ENCODE measurements at regions not wholly inside any gene's neighbourhood (a gene's known extent, or its start where the extent isn't known, plus 50 kb on each side); places are given as distances from the start of the nearest gene placed in this dataset.

DNA sequence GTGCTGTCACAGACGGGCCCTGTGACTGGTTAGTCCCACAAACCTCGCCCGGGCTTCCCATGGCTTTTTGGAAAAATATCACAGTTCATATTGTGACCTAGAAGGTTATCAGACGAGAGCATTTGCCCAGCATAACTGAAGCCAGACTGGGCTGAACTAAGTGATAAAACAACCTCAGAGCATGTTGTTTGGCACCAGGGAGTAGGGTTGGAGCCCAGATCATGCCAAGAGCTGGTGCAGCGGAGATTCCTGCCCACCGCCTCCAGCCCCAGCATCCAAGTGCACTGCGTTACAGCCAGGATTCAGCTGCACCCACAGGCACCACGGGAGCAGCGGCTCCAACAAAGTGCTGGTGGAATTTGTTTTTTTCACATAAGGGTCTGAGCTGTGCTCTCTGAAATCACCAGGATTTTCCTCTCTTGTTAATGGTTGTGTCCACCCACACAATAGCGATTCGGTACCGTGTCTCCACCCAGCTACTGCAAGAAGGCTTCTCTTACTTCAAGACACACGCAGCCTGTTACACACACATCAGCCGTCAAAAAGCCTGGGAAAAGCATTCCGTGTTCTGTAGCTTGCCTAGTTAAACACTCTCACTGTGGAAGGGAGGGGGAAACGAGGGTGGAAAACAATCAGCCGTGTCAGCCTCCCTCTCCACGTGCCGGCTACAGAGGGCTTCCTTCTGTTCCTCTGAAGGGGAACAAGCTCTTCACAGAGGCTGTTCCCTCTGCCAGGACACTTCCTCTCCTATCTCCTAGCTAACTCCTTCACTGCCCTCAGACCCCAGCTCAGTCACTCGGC is 273.8 kb downstream of the C16orf95 start:
- no peaks in the 10 kb centered on the region for H3K9me3 ChIP-seq
- FAIRE-seq, result no peak
- 75% methylated on average over 20 of the region's 20 CpGs for WGBS (ENCODE audit: missing lambda C conversion rate)
- CTCF ChIA-PET, result interaction anchor here (0.5 to 3.0 kb wide), 4 partner anchors 9 to 480 kb away, joined by 3 to 18 read pairs (median 10); no protein-coding TSS in a partner anchor
- H3K27ac ChIP-seq, result no peak overlapping the region
- no peak overlapping the region for H3K4me2 ChIP-seq
- TF ChIP-seq FOSL2 (IDR thresholded peaks at IDR 0.05) (no peak), FOSL2 (CRISPR knock-in tag; IDR thresholded peaks at IDR 0.05) (no peak), HOXB13 (CRISPR knock-in tag; IDR thresholded peaks at IDR 0.05; ENCODE audit: low read depth) (no peak), E2F6 (IDR thresholded peaks at IDR 0.05; ENCODE audit: borderline replicate concordance, low read depth) (no peak), POLR2A (IDR thresholded peaks at IDR 0.05; ENCODE audit: low read length) (no peak), ZNF302 (CRISPR knock-in tag; IDR thresholded peaks at IDR 0.05) (no peak), ZSCAN20 (CRISPR knock-in tag; IDR thresholded peaks at IDR 0.05) (no peak), RARB (CRISPR knock-in tag; IDR thresholded peaks at IDR 0.05) (no peak), KDM1A (IDR thresholded peaks at IDR 0.05; ENCODE audit: low read depth) (no peak), CHD2 (IDR thresholded peaks at IDR 0.05; ENCODE audit: low read length, partially characterized antibody) (no peak), SREBF2 (IDR thresholded peaks at IDR 0.05) (no peak), RNF2 (IDR thresholded peaks at IDR 0.05; ENCODE audit: borderline replicate concordance, low read depth) (no peak)
- POLR2A ChIA-PET, result no interaction called here
- H3K4me1 ChIP-seq, result no peaks in the 10 kb centered on the region
- no peak; a peak in 1 of 6 replicates for ATAC-seq
- no peak overlapping the region for H3K4me3 ChIP-seq
- DNase-seq (ENCODE audit: low read depth in 1 of 2, low spot score in 1 of 2), result no peak

GRCh38 chr16:87044032-87044382 is 273.2 kb downstream of the C16orf95 start:
- H3K4me2 ChIP-seq, result no peak overlapping the region
- TF ChIP-seq KDM1A (IDR thresholded peaks at IDR 0.05; ENCODE audit: low read depth) (no peak), HOXA7 (CRISPR knock-in tag; IDR thresholded peaks at IDR 0.05) (no peak), JUN (IDR thresholded peaks at IDR 0.05) (no peak), HES2 (IDR thresholded peaks at IDR 0.05) (no peak), PHF8 (IDR thresholded peaks at IDR 0.05; ENCODE audit: borderline replicate concordance, low read depth) (no peak)
- TF ChIP-seq, protein P1, sequence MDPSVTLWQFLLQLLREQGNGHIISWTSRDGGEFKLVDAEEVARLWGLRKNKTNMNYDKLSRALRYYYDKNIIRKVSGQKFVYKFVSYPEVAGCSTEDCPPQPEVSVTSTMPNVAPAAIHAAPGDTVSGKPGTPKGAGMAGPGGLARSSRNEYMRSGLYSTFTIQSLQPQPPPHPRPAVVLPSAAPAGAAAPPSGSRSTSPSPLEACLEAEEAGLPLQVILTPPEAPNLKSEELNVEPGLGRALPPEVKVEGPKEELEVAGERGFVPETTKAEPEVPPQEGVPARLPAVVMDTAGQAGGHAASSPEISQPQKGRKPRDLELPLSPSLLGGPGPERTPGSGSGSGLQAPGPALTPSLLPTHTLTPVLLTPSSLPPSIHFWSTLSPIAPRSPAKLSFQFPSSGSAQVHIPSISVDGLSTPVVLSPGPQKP (IDR thresholded peaks at IDR 0.05; ENCODE audit: low read depth, low read length), result no peak
- peak in 1 of 2 experiments; percentile 6 for DNase-seq (ENCODE audit: low read depth in 1 of 2, low spot score in 1 of 2)
- POLR2A ChIA-PET, result no interaction called here
- H3K4me3 ChIP-seq, result no peak overlapping the region
- WGBS (ENCODE audit: missing lambda C conversion rate), result 45% methylated on average over 8 of the region's 8 CpGs
- H3K4me1 ChIP-seq, result no peaks in the 10 kb centered on the region
- FAIRE-seq, result no peak
- CTCF ChIA-PET, result interaction anchor here (0.5 to 3.0 kb wide), 4 partner anchors 8 to 480 kb away, joined by 3 to 18 read pairs (median 10); no protein-coding TSS in a partner anchor
- H3K9me3 ChIP-seq, result no peaks in the 10 kb centered on the region
- no peak for ATAC-seq
- no peak overlapping the region for H3K27ac ChIP-seq

DNA sequence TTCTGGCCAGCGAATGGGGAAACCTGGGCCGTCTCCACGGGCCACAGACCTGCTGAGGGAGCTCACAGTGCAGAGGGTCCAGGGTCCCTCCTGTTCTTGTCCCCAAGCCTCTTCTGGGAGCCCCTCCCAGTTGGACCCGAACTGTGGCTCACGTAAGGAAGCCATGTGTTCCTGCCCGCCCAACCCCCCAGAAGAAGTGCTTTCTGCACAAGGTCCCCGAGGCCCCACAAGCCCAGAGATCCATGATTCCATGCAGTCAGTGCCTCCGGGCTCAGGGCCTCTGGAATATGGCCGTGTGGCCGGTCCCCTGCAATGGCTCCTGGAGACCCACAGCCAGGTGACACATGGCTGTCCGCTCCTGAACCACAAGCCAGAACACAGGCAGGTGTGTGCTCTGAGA is 272.4 kb downstream of the C16orf95 start:
- Histone ChIP-seq H3K4me3 (no peak overlapping the region), H3K27ac (no peak overlapping the region), H3K4me1 (no peaks in the 10 kb centered on the region), H3K4me2 (no peak overlapping the region), H3K9me3 (no peaks in the 10 kb centered on the region)
- 81% methylated on average over 9 of the region's 11 CpGs for WGBS (ENCODE audit: missing lambda C conversion rate)
- ChIA-PET POLR2A (no interaction called here), CTCF (interaction anchor here (3.0 kb wide), 1 partner anchor 18 kb away, joined by 18 read pairs; no protein-coding TSS in a partner anchor)
- ATAC-seq, result no peak
- FAIRE-seq, result no peak
- no peak for DNase-seq (ENCODE audit: low read depth in 1 of 2, low spot score in 1 of 2)
- TF ChIP-seq RAD21 (conservative IDR thresholded peaks at IDR 0.05 in 1 of 2, IDR thresholded peaks at IDR 0.05 in 1 of 2), result no peak
- TF ChIP-seq NR3C1 (IDR thresholded peaks at IDR 0.05), result no peak
- TF ChIP-seq, protein P2, sequence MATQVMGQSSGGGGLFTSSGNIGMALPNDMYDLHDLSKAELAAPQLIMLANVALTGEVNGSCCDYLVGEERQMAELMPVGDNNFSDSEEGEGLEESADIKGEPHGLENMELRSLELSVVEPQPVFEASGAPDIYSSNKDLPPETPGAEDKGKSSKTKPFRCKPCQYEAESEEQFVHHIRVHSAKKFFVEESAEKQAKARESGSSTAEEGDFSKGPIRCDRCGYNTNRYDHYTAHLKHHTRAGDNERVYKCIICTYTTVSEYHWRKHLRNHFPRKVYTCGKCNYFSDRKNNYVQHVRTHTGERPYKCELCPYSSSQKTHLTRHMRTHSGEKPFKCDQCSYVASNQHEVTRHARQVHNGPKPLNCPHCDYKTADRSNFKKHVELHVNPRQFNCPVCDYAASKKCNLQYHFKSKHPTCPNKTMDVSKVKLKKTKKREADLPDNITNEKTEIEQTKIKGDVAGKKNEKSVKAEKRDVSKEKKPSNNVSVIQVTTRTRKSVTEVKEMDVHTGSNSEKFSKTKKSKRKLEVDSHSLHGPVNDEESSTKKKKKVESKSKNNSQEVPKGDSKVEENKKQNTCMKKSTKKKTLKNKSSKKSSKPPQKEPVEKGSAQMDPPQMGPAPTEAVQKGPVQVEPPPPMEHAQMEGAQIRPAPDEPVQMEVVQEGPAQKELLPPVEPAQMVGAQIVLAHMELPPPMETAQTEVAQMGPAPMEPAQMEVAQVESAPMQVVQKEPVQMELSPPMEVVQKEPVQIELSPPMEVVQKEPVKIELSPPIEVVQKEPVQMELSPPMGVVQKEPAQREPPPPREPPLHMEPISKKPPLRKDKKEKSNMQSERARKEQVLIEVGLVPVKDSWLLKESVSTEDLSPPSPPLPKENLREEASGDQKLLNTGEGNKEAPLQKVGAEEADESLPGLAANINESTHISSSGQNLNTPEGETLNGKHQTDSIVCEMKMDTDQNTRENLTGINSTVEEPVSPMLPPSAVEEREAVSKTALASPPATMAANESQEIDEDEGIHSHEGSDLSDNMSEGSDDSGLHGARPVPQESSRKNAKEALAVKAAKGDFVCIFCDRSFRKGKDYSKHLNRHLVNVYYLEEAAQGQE (IDR thresholded peaks at IDR 0.05), result no peak
- TF ChIP-seq KDM5A (IDR thresholded peaks at IDR 0.05), result no peak
- TF ChIP-seq SREBF2 (IDR thresholded peaks at IDR 0.05), result no peak
- TF ChIP-seq, protein P3, sequence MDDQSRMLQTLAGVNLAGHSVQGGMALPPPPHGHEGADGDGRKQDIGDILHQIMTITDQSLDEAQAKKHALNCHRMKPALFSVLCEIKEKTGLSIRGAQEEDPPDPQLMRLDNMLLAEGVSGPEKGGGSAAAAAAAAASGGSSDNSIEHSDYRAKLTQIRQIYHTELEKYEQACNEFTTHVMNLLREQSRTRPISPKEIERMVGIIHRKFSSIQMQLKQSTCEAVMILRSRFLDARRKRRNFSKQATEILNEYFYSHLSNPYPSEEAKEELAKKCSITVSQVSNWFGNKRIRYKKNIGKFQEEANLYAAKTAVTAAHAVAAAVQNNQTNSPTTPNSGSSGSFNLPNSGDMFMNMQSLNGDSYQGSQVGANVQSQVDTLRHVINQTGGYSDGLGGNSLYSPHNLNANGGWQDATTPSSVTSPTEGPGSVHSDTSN (IDR thresholded peaks at IDR 0.05), result no peak
- TF ChIP-seq KDM1A (IDR thresholded peaks at IDR 0.05; ENCODE audit: low read depth), result no peak
- TF ChIP-seq EHF (CRISPR knock-in tag; IDR thresholded peaks at IDR 0.05), result no peak
- TF ChIP-seq MAFK (IDR thresholded peaks at IDR 0.05; ENCODE audit: partially characterized antibody), result no peak

Measured in A549 (cell line).